Activated naive CD8-positive, alpha-beta T cell treated with anti-CD3 and anti-CD28 coated beads for 36 hours (primary cell): ENCODE measurements at regions not wholly inside any gene's neighbourhood (a gene's known extent, or its start where the extent isn't known, plus 50 kb on each side); places are given as distances from the start of the nearest gene placed in this dataset.
"Not testable (repeated sequence)": the region's sequence is repeated elsewhere in the genome, so short reads cannot be mapped to it uniquely, and the experiment has no call there.

Experiments used
- DNase-seq: peaks from one replicate; pipeline ENCODE4 v3.0.0; 2021
- H3K27ac Mint-ChIP-seq: one replicate; pipeline ENCODE4 v1.8.0; 2022; ENCODE audit warnings: mild to moderate bottlenecking, moderate library complexity, mixed read lengths
- H3K27me3 Mint-ChIP-seq: one replicate; pipeline ENCODE4 v1.8.0; 2022; ENCODE audit warnings: mild to moderate bottlenecking, mixed read lengths
- H3K36me3 Mint-ChIP-seq: one replicate; pipeline ENCODE4 v1.8.0; 2021; ENCODE audit warnings: mild to moderate bottlenecking, mixed read lengths
- H3K4me1 Mint-ChIP-seq: one replicate; pipeline ENCODE4 v1.8.0; 2021; ENCODE audit warnings: mixed read lengths
- H3K4me3 Mint-ChIP-seq: one replicate; pipeline ENCODE4 v1.8.0; 2022; ENCODE audit warnings: mild to moderate bottlenecking, moderate library complexity, mixed read lengths
- H3K9me3 Mint-ChIP-seq: one replicate; pipeline ENCODE4 v1.8.0; 2022; ENCODE audit warnings: mixed read lengths

- not testable (repeated sequence) for H3K9me3 Mint-ChIP-seq, H3K4me1 Mint-ChIP-seq, H3K27ac Mint-ChIP-seq, DNase-seq, H3K27me3 Mint-ChIP-seq, H3K4me3 Mint-ChIP-seq, H3K36me3 Mint-ChIP-seq
Observed at GRCh38 chr2:87649871-87650270, 98.0 kb upstream of the PLGLB2 start.

GRCh38 chr2:87650837-87651236 lies 97.0 kb upstream of the PLGLB2 start:
- not testable (repeated sequence) for DNase-seq, H3K9me3 Mint-ChIP-seq, H3K27ac Mint-ChIP-seq, H3K36me3 Mint-ChIP-seq, H3K4me3 Mint-ChIP-seq, H3K27me3 Mint-ChIP-seq, H3K4me1 Mint-ChIP-seq

- not testable (repeated sequence) for H3K27ac Mint-ChIP-seq, DNase-seq, H3K4me3 Mint-ChIP-seq, H3K27me3 Mint-ChIP-seq, H3K4me1 Mint-ChIP-seq, H3K36me3 Mint-ChIP-seq, H3K9me3 Mint-ChIP-seq
Observed at GRCh38 chr2:87651589-87651988, 96.3 kb upstream of the PLGLB2 start.

GRCh38 chr2:87653373-87653772 lies 94.5 kb upstream of the PLGLB2 start:
- not testable (repeated sequence) for H3K27ac Mint-ChIP-seq, H3K4me3 Mint-ChIP-seq, H3K9me3 Mint-ChIP-seq, H3K4me1 Mint-ChIP-seq, DNase-seq, H3K36me3 Mint-ChIP-seq, H3K27me3 Mint-ChIP-seq

GRCh38 chr2:87654136-87654814 lies 93.6 kb upstream of the PLGLB2 start:
- not testable (repeated sequence) for H3K9me3 Mint-ChIP-seq, H3K27ac Mint-ChIP-seq, H3K4me1 Mint-ChIP-seq, DNase-seq, H3K27me3 Mint-ChIP-seq, H3K4me3 Mint-ChIP-seq, H3K36me3 Mint-ChIP-seq

- not testable (repeated sequence) for H3K36me3 Mint-ChIP-seq, H3K9me3 Mint-ChIP-seq, H3K27me3 Mint-ChIP-seq, DNase-seq, H3K4me1 Mint-ChIP-seq, H3K4me3 Mint-ChIP-seq, H3K27ac Mint-ChIP-seq
Observed at GRCh38 chr2:87657915-87658314, 90.0 kb upstream of the PLGLB2 start.

GRCh38 chr2:87658357-87658756 lies 89.5 kb upstream of the PLGLB2 start:
- H3K4me3 Mint-ChIP-seq, H3K4me1 Mint-ChIP-seq, H3K9me3 Mint-ChIP-seq, H3K27me3 Mint-ChIP-seq, H3K27ac Mint-ChIP-seq, H3K36me3 Mint-ChIP-seq, DNase-seq: not testable (repeated sequence)

- not testable (repeated sequence) for H3K4me3 Mint-ChIP-seq, H3K9me3 Mint-ChIP-seq, H3K27ac Mint-ChIP-seq, H3K36me3 Mint-ChIP-seq, DNase-seq, H3K4me1 Mint-ChIP-seq, H3K27me3 Mint-ChIP-seq
Observed at GRCh38 chr2:87658976-87659375, 88.9 kb upstream of the PLGLB2 start.

- not testable (repeated sequence) for H3K4me3 Mint-ChIP-seq, H3K4me1 Mint-ChIP-seq, DNase-seq, H3K36me3 Mint-ChIP-seq, H3K27ac Mint-ChIP-seq, H3K9me3 Mint-ChIP-seq, H3K27me3 Mint-ChIP-seq
Observed at GRCh38 chr2:87660164-87660563, 87.7 kb upstream of the PLGLB2 start.

- not testable (repeated sequence) for H3K4me3 Mint-ChIP-seq, H3K9me3 Mint-ChIP-seq, H3K27me3 Mint-ChIP-seq, DNase-seq, H3K4me1 Mint-ChIP-seq, H3K36me3 Mint-ChIP-seq, H3K27ac Mint-ChIP-seq
Observed at GRCh38 chr2:87662316-87663290, 85.3 kb upstream of the PLGLB2 start.

GRCh38 chr2:87663347-87663746 lies 84.5 kb upstream of the PLGLB2 start:
- H3K27me3 Mint-ChIP-seq, H3K9me3 Mint-ChIP-seq, H3K36me3 Mint-ChIP-seq, DNase-seq, H3K4me3 Mint-ChIP-seq, H3K4me1 Mint-ChIP-seq, H3K27ac Mint-ChIP-seq: not testable (repeated sequence)

GRCh38 chr2:87667027-87667426 lies 80.9 kb upstream of the PLGLB2 start:
- H3K4me1 Mint-ChIP-seq, H3K4me3 Mint-ChIP-seq, H3K9me3 Mint-ChIP-seq, H3K36me3 Mint-ChIP-seq, H3K27ac Mint-ChIP-seq, DNase-seq, H3K27me3 Mint-ChIP-seq: not testable (repeated sequence)

- H3K27me3 Mint-ChIP-seq, H3K4me1 Mint-ChIP-seq, H3K4me3 Mint-ChIP-seq, H3K9me3 Mint-ChIP-seq, H3K36me3 Mint-ChIP-seq, DNase-seq, H3K27ac Mint-ChIP-seq: not testable (repeated sequence)
Observed at GRCh38 chr2:87668361-87668760, 79.5 kb upstream of the PLGLB2 start.

- not testable (repeated sequence) for H3K4me1 Mint-ChIP-seq, DNase-seq, H3K4me3 Mint-ChIP-seq, H3K9me3 Mint-ChIP-seq, H3K27ac Mint-ChIP-seq, H3K36me3 Mint-ChIP-seq, H3K27me3 Mint-ChIP-seq
Observed at GRCh38 chr2:87669633-87670231, 78.2 kb upstream of the PLGLB2 start.

GRCh38 chr2:87672404-87672803 lies 75.5 kb upstream of the PLGLB2 start:
- H3K4me1 Mint-ChIP-seq, DNase-seq, H3K27ac Mint-ChIP-seq, H3K9me3 Mint-ChIP-seq, H3K27me3 Mint-ChIP-seq, H3K36me3 Mint-ChIP-seq, H3K4me3 Mint-ChIP-seq: not testable (repeated sequence)

- not testable (repeated sequence) for DNase-seq, H3K4me1 Mint-ChIP-seq, H3K27me3 Mint-ChIP-seq, H3K36me3 Mint-ChIP-seq, H3K9me3 Mint-ChIP-seq, H3K27ac Mint-ChIP-seq, H3K4me3 Mint-ChIP-seq
Observed at GRCh38 chr2:87674729-87675128, 73.2 kb upstream of the PLGLB2 start.
